GM21381 (cell line): ENCODE measurements at regions not wholly inside any gene's neighbourhood (a gene's known extent, or its start where the extent isn't known, plus 50 kb on each side); places are given as distances from the start of the nearest gene placed in this dataset.

Source experiments
- ATAC-seq: cut with Tn5 transposase; IDR thresholded peaks from one replicate; pipeline ENCODE4 v1.9.1; 2021; ENCODE audit warnings: mild to moderate bottlenecking, moderate library complexity; ENCODE audit not compliant: unreplicated experiment

GRCh38 chr3:80113331-80113730 is 345.5 kb upstream of the ROBO1 start:
- no peak for ATAC-seq

GRCh38 chr3:80099559-80100066 is 331.8 kb upstream of the ROBO1 start:
- ATAC-seq = no peak

- ATAC-seq = no peak
These were observed 329.9 kb upstream of the ROBO1 start for GRCh38 chr3:80097674-80098073.

- no peak for ATAC-seq
These were observed 329.1 kb upstream of the ROBO1 start for GRCh38 chr3:80096909-80097308.

DNA sequence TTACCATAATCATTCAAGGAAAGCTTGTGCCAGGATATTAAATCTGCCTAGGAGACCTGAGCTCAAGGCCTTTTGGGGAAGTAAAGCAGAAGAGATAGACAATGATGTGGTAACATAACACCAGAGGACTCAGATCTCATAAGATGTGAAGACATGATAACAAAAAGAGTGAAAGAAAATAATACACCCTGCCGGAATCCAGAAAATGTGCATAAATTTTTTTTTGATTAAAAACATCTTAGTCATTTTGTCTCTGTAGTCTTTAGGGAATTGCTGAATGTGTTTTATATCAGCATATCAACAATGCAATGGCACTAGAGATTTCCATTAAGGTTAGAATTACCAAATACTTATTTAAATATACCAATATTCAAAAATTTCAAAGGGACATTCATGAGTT is 326.8 kb upstream of the ROBO1 start:
- no peak for ATAC-seq

DNA sequence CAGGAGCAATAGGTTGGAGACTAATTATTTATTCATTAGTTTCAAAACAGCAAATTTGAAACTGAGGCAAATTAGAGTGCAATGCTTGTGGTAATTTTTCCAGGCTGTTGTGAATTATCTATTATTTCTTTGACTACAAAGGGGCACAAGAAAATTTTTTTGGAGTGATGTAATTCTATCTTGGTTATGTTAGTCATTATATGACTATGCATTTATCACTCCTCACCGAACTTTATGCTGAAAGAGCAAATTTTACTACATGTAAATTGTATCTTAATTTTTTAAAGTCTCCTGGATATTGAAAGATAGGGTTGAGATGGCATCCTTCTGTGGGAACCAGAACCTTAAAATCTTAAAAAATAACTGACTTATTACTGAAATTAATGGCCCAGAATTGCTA is 320.0 kb upstream of the ROBO1 start:
- ATAC-seq = no peak

DNA sequence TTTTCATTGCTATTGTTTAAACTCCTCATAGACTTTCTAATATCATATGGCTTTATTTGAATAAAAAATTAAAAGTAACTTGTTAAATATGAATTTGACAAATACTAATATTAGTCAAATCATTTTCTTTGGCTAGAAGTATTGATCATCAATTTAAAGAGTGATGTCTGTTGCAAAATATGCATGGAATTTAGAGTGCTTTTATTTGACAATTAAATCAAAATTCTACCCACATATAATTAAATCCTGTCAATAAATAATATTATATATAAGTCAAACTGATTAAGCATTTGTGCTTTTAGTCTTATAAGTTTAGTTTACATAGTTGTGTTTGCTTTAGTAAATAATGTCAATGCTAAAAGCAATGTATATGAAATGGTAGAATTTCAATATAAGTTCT is 318.6 kb upstream of the ROBO1 start:
- no peak for ATAC-seq

- ATAC-seq = no peak
These were observed 312.1 kb upstream of the ROBO1 start for GRCh38 chr3:80079886-80080285.

DNA sequence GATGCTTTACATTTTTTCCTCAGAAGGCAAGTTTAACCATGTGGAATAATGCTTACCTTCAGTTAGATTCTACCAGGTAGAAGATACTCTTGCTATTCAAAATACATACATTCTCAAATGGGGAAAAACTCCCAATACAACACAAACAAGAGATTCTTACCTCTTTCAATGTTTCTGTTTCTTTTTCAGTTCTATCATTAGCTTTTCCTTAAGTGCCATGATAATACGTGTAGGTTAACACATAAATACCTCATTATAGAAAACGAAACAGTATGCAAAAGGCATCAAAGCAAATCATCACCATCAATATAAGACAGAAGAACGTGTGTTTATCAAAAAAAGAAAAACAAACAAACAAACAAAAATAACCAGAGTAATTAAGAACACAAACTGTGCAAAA is 300.7 kb upstream of the ROBO1 start:
- no peak for ATAC-seq

GRCh38 chr3:80063535-80063934 is 295.7 kb upstream of the ROBO1 start:
- no peak for ATAC-seq

DNA sequence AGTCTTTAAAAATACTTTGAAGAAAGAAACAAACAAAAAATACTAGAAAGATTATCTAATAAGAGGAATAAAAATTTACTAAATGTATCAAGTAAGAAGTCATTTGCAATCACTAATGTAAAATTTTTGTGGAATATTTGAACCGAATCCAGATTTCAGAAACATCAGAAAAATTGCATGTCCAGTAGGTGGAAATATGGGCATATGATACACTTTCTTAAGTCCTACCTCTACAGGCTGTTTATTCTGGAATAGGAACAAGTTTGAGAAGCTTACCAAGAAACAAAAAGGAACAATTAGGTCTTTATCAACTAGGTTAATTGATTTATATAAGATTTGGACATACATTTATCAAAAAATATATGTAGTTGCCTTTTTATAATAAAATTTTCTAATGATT is 292.9 kb upstream of the ROBO1 start:
- no peak for ATAC-seq

GRCh38 chr3:80055306-80055705 is 287.5 kb upstream of the ROBO1 start:
- no peak for ATAC-seq

DNA sequence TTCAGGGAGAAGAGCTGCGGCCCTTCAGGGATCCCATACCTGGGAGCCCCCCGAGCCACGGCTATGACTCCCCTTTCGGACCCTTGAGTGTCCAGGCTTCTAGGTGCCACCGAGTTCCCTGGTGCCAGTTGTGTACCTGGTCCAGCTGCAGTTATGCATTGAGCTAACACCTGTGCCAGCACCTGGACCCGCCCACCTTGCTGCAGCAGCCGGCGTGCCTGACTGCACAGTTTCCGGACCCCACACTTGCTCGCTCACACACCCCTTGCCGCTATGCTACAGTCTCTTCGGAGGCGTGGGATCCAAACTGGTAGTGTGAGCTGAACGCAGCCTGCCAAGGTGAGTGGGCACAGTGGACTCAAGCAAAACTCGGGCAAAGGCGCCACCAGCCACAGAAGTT is 284.5 kb upstream of the ROBO1 start:
- no peak for ATAC-seq

- ATAC-seq = no peak
These were observed 283.8 kb upstream of the ROBO1 start for GRCh38 chr3:80051602-80051962.

DNA sequence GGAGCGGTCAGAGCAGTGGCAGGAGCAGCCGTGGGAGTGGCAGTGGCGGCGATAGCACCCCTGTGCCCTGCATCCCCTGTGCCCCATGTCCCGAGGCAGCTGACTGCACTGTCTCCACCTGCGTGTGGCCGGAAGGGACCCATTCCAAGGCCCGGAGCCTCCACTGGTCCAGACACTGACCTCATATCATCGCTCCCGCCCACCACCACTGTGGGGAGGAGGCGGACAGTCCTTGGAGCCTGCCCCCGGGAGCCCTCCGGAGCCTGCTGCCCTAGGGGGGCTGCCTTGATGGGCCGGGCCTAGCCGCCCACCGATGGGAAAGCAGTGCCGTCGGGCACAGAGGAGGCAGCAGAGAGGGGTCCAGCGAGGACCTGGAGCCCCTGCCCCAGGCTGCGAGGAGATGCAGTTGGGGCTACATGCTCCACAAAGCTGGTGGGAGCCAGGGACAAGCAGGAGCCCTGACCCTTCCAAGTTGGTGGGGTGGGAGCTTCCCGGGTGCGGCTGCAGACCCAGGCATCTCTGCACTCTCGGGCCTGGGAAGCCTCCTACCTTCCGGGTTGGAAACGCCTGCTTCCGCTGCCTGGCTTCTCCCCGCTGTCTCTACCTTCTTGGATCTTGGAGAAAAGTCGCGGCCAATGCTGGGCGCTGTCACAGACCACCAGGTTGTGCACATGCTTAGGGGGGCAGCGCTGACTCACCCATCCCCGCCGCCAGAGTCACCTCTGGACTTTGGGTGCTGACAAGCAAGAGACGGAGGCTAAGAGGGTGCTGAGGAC is 283.2 kb upstream of the ROBO1 start:
- ATAC-seq = no peak

DNA sequence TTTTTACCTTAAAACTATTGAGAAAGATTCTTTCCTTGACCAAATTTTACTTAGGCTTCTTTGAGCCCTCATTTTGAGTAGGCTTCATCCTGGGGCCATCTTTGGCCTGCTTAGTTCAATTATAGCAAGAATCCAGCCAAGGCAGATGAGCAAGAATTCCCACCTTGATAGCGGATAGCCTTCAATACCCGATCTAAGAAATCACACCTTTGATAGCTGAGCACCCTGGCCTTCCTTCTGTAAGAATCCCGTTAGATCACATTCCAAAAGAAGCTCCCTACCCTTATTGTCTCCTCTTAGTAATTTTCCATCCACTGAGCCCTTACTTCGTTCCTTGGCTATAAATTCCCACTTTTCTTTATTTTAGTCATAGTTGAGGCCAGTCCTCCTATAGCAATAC is 275.4 kb upstream of the ROBO1 start:
- ATAC-seq = no peak

DNA sequence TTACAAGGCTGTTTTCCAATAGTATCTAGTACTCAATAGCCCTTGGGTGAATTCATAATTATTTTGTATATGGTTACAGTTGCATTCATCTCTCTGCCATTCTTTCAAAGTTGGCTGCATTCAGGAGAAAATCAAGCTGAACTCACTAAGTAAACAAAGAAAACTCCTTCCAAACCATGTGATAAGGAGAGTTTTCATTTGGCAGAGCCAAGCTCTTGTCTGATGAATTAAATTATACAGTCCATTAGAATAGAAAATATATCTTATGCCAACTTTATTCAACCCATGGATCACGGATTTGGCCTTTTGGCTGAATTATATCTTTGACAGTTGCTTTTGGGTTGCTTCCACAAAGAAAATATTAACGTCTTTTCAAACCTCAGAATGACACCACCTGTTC is 272.3 kb upstream of the ROBO1 start:
- ATAC-seq = no peak

DNA sequence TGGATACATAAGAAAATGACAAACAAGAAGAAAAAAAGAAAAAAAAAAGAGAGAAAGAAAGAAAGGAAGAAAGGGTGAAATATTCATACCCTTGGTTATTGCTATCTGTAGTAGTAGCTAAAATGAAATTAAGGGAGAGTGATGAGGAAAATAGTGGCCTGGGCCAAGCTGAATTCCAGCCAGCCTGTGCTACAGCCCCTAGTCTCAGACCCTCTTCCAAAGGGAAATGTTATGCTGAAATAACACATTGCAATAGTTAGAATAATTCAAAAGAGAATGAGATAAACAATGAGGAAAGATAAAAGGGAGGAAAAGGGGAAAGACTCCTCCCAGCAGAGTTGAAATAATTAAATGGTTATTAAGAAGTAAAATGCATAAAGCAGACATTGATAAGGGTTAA is 268.4 kb upstream of the ROBO1 start:
- no peak for ATAC-seq

DNA sequence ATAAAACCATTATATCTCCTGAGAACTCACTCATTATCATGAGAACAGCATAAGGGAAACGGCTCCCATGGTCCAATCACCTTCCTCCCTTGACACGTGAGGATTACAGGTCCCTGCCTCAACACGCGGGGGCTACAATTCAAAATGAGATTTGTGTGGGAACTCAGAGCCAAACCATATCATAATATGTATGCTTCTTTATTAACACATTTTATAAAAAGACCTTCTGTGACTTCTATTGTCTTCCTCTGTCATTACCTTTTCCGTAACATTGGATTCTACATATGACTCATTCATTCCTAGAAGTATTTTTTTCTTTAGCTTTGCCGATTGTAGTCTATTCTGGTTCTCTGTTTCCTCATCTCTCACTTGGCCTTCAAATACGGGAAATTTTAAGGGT is 267.2 kb upstream of the ROBO1 start:
- ATAC-seq = no peak

GRCh38 chr3:80023010-80023409 is 255.2 kb upstream of the ROBO1 start:
- no peak for ATAC-seq

GRCh38 chr3:80018375-80018774 is 250.6 kb upstream of the ROBO1 start:
- no peak for ATAC-seq

- ATAC-seq = no peak
These were observed 249.6 kb upstream of the ROBO1 start for GRCh38 chr3:80017369-80017768.

- ATAC-seq = no peak
These were observed 246.8 kb upstream of the ROBO1 start for GRCh38 chr3:80014576-80014975.
